Panc1 (cell line): ENCODE measurements at regions not wholly inside any gene's neighbourhood (a gene's known extent, or its start where the extent isn't known, plus 50 kb on each side); places are given as distances from the start of the nearest gene placed in this dataset.
"Not testable (repeated sequence)": the region's sequence is repeated elsewhere in the genome, so short reads cannot be mapped to it uniquely, and the experiment has no call there.

Experiments
- ATAC-seq: fragments of 200-7000 bp; cut with Tn5 transposase; 2 replicates; pipeline ENCODE4 v1.9.1; 2020; ENCODE audit warnings: mild to moderate bottlenecking, moderate library complexity
- BruUV-seq: library from RNA; stranded (reverse); fragments of 400-500 nt; replicated peaks from 2 replicates; lab custom pipeline; 2021; lab: Mats Ljungman, UMichigan
- CTCF ChIA-PET: fragments of 300-600 bp; sonication (Branson Sonifier 250); formaldehyde crosslinking; loops from one replicate; lab custom pipeline; 2022; ENCODE audit warnings: antibody characterized with exemption; lab: Charles Lee
- POLR2A ChIA-PET: fragments of 300-600 bp; sonication (Branson Sonifier 250); formaldehyde crosslinking; loops from one replicate; lab custom pipeline; 2022; ENCODE audit warnings: antibody characterized with exemption; lab: Charles Lee
- DNase-seq: peaks from one replicate; pipeline ENCODE4 v3.0.0-alpha.2; 2010; ENCODE audit warnings: low read depth, low spot score
- H3K27ac ChIP-seq: 2 replicates; pipeline ENCODE4 v1.5.1; 2011; ENCODE audit warnings: mild to moderate bottlenecking, low read length, inconsistent platforms
- H3K27me3 ChIP-seq: fragments of 200-500 bp; sonication (Bioruptor generic); 2 replicates; pipeline ENCODE4 v1.6.0; 2014; ENCODE audit warnings: low read length, inconsistent platforms; ENCODE audit not compliant: control insufficient read depth, insufficient read depth
- H3K36me3 ChIP-seq: fragments of 200-500 bp; sonication (Bioruptor generic); 2 replicates; pipeline ENCODE4 v1.5.1; 2014; ENCODE audit warnings: inconsistent platforms, mild to moderate bottlenecking, low read length, moderate library complexity; ENCODE audit not compliant: control insufficient read depth, insufficient read depth
- H3K4me1 ChIP-seq: 2 replicates; pipeline ENCODE4 v1.5.1; 2011; ENCODE audit warnings: inconsistent platforms, mild to moderate bottlenecking, low read length, moderate library complexity; ENCODE audit not compliant: control insufficient read depth, insufficient read depth
- H3K4me3 ChIP-seq, 2 experiments: 2 replicates each; pipeline ENCODE4 v1.5.1; 2011 to 2012; ENCODE audit warnings: low read depth in 2 of 2, low read length in 2 of 2, mild to moderate bottlenecking in 2 of 2, inconsistent platforms in 1 of 2, moderate library complexity in 1 of 2
- H3K9me3 ChIP-seq: fragments of 200-500 bp; sonication (Bioruptor generic); 2 replicates; pipeline ENCODE4 v1.5.1; 2014; ENCODE audit warnings: low read depth, mild to moderate bottlenecking, inconsistent platforms, low read length, moderate library complexity; ENCODE audit not compliant: control insufficient read depth, insufficient read depth
- POLR2AphosphoS5 ChIP-seq: IDR thresholded peaks from 2 replicates; pipeline ENCODE4 v1.6.1; 2012; ENCODE audit warnings: mild to moderate bottlenecking, low read depth, low read length, moderate library complexity
- SIN3A ChIP-seq: IDR thresholded peaks from 2 replicates; pipeline ENCODE4 v1.6.1; 2012; ENCODE audit warnings: low read depth, mild to moderate bottlenecking, low read length, moderate library complexity, borderline replicate concordance; ENCODE audit not compliant: insufficient read depth
- TCF7L2 ChIP-seq: IDR thresholded peaks from 2 replicates; pipeline ENCODE4 v1.6.1; 2011; ENCODE audit warnings: mild to moderate bottlenecking, low read depth, low read length, inconsistent platforms
- in situ Hi-C: cut with HindIII; loops from 2 replicates; pipeline ENCODE4 v1.10.0; 2016; ENCODE audit warnings: low sequenced_read_pairs, low pct_unique_long_range_greater_than_20kb
- intact Hi-C: fragments of 100-400 bp; cut with micrococcal nuclease; formaldehyde crosslinking; loops from one replicate; pipeline ENCODE4 v1.10.0; 2022; ENCODE audit not compliant: unreplicated experiment
- TF ChIP-seq, protein P1 (sequence below), 2 experiments: IDR thresholded peaks; 2 replicates each; pipeline ENCODE4 v1.6.1; 2011 to 2012; ENCODE audit warnings: low read depth in 2 of 2, control low read depth in 1 of 2, low read length in 1 of 2, mild to moderate bottlenecking in 1 of 2, moderate library complexity in 1 of 2; ENCODE audit not compliant: insufficient read depth in 1 of 2
- TF ChIP-seq, protein P2 (sequence below): fragments of 450-650 bp; IDR thresholded peaks from 2 replicates; pipeline ENCODE4 v1.5.1; 2017; ENCODE audit warnings: mild to moderate bottlenecking

DNA sequence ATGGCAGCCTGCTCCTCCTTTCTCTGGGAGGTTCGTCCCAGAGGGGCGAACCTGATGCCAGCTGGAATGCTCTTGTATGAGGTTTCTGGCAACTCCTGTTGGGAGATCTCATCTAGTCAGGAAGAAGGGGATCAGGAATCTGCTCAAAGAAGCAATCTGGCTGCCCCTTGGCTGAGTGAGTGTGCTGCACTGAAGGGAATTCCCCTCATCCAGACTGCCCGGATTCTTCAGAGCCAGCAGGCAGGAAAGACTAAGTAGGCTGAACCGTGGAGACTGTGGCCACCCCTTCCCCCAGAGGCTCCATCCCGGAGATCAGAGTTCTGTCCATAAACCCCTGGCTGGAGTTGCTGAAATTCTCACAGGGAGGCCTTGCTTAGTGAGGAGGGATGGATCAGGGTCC is 476.0 kb downstream of the CSNK1G3 start:
- Histone ChIP-seq H3K27me3 (no peaks in the 10 kb centered on the region), H3K9me3 (no peaks in the 10 kb centered on the region), H3K36me3 (no peaks in the 10 kb centered on the region), H3K4me3 (no peak overlapping the region), H3K4me1 (no peaks in the 10 kb centered on the region), H3K27ac (no peak overlapping the region)
- no peak for TF ChIP-seq SIN3A
- TF ChIP-seq, protein P1, sequence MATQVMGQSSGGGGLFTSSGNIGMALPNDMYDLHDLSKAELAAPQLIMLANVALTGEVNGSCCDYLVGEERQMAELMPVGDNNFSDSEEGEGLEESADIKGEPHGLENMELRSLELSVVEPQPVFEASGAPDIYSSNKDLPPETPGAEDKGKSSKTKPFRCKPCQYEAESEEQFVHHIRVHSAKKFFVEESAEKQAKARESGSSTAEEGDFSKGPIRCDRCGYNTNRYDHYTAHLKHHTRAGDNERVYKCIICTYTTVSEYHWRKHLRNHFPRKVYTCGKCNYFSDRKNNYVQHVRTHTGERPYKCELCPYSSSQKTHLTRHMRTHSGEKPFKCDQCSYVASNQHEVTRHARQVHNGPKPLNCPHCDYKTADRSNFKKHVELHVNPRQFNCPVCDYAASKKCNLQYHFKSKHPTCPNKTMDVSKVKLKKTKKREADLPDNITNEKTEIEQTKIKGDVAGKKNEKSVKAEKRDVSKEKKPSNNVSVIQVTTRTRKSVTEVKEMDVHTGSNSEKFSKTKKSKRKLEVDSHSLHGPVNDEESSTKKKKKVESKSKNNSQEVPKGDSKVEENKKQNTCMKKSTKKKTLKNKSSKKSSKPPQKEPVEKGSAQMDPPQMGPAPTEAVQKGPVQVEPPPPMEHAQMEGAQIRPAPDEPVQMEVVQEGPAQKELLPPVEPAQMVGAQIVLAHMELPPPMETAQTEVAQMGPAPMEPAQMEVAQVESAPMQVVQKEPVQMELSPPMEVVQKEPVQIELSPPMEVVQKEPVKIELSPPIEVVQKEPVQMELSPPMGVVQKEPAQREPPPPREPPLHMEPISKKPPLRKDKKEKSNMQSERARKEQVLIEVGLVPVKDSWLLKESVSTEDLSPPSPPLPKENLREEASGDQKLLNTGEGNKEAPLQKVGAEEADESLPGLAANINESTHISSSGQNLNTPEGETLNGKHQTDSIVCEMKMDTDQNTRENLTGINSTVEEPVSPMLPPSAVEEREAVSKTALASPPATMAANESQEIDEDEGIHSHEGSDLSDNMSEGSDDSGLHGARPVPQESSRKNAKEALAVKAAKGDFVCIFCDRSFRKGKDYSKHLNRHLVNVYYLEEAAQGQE (IDR thresholded peaks at IDR 0.05; ENCODE audit: insufficient read depth in 1 of 2, low read depth in 2 of 2, low read length in 1 of 2): no peak
- no peak for TF ChIP-seq TCF7L2
- no peak for TF ChIP-seq POLR2AphosphoS5
- TF ChIP-seq, protein P2, sequence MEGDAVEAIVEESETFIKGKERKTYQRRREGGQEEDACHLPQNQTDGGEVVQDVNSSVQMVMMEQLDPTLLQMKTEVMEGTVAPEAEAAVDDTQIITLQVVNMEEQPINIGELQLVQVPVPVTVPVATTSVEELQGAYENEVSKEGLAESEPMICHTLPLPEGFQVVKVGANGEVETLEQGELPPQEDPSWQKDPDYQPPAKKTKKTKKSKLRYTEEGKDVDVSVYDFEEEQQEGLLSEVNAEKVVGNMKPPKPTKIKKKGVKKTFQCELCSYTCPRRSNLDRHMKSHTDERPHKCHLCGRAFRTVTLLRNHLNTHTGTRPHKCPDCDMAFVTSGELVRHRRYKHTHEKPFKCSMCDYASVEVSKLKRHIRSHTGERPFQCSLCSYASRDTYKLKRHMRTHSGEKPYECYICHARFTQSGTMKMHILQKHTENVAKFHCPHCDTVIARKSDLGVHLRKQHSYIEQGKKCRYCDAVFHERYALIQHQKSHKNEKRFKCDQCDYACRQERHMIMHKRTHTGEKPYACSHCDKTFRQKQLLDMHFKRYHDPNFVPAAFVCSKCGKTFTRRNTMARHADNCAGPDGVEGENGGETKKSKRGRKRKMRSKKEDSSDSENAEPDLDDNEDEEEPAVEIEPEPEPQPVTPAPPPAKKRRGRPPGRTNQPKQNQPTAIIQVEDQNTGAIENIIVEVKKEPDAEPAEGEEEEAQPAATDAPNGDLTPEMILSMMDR: no peak
- ATAC-seq (no peak), DNase-seq (no peak)
- intact Hi-C loops: no loop called here
- no TSS peak for BruUV-seq
- CTCF ChIA-PET: no interaction called here
- POLR2A ChIA-PET: no interaction called here
- in situ Hi-C loops: no loop called here

DNA sequence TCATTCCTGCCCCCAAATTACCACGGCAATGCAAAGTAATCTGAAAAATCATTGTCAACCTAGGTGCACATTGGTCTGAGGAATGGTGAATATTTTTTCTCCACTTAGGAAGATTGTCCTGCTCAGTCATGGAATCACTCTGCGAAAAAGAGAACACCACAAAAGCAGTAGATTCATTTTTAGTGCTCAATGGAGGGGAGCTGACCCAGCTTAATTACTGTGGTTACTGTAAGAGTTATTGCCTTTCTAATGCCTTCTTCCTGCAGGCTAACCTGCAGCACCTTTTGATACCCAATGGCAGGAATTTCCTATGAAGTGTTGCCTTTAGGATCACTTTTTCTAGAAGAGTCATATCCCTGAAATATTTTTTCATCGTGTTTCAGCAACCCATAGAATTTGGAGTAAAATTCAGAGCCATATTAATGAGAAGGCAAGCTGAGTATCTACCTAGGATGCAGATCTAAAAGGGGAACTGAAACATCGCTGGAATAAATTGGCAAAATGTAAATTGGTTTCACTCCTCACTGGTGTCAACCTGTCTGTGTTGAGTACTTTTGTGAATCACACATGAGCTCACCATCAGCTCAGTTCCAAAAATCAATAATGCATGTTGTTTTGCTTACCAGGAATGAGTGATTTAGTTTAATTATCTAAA is 464.5 kb downstream of the CSNK1G3 start:
- CTCF ChIA-PET: no interaction called here

DNA sequence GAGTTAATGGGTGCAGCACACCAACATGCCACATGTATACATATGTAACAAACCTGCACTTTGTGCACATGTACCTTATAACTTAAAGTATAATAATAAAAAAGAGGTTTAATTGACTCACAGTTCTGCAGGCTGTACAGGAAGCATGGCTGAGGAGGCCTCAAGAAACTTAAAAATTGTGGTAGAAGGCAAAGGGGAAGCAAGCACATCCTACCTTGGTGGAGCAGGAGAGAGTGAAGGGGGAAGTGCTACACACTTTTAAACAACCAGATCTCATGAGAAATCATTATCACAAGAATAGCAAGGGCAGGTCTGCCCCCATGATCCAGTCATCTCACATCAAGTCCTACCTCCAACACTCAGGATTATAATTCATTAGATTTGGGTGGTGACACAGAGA is 463.5 kb downstream of the CSNK1G3 start:
- H3K27me3 ChIP-seq, H3K27ac ChIP-seq, POLR2A ChIA-PET, H3K4me1 ChIP-seq, H3K4me3 ChIP-seq, in situ Hi-C loops, intact Hi-C loops, H3K36me3 ChIP-seq, ATAC-seq, BruUV-seq, DNase-seq, CTCF ChIA-PET, H3K9me3 ChIP-seq: not testable (repeated sequence)

More for the DNA sequence above, 464.5 kb downstream of the CSNK1G3 start:
- no peak overlapping the region for H3K4me3 ChIP-seq
- no TSS peak for BruUV-seq
- H3K9me3 ChIP-seq: no peaks in the 10 kb centered on the region
- intact Hi-C loops: no loop called here
- DNase-seq: no peak
- ATAC-seq: no peak
- no peaks in the 10 kb centered on the region for H3K36me3 ChIP-seq
- H3K27me3 ChIP-seq: no peaks in the 10 kb centered on the region
- H3K27ac ChIP-seq: no peak overlapping the region
- H3K4me1 ChIP-seq: no peaks in the 10 kb centered on the region
- TF ChIP-seq, protein P1 (IDR thresholded peaks at IDR 0.05; ENCODE audit: insufficient read depth in 1 of 2, low read depth in 2 of 2, low read length in 1 of 2): no peak
- TF ChIP-seq POLR2AphosphoS5 (no peak), TCF7L2 (no peak), SIN3A (no peak)
- TF ChIP-seq, protein P2: no peak
- in situ Hi-C loops: no loop called here
- POLR2A ChIA-PET: interaction anchor here (0.6 kb wide), 1 partner anchor 195 kb away, joined by 3 read pairs; no protein-coding TSS in a partner anchor
